ENCODE measurements at regions not wholly inside any gene's neighbourhood (a gene's known extent, or its start where the extent isn't known, plus 50 kb on each side); places are given as distances from the start of the nearest gene placed in this dataset.
"Not testable (repeated sequence)": the region's sequence is repeated elsewhere in the genome, so short reads cannot be mapped to it uniquely, and the experiment has no call there.

DNA sequence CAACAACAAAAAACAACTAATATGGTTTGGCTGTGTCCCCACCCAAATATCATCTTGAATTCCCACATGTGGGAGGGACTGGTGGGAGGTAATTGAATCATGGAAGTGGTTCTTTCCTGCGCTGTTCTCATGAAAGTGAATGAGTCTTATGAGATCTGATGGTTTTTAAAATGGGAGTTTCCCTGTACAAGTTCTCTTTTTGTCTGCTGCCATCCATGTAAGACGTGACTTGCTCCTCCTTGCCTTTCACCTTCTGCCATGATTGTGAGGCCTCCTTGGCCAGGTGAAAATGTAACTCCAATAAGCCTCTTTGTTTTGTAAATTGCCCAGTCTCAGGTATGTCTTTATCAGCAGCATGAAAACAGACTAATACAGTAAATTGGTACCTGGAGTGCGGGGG lies 183.5 kb upstream of the BANK1 start:
- TF ChIP-seq ZNF232, JUN, TEAD4 (CRISPR knock-in tag; IDR thresholded peaks at IDR 0.05): not testable (repeated sequence)
- TF ChIP-seq, protein P1, sequence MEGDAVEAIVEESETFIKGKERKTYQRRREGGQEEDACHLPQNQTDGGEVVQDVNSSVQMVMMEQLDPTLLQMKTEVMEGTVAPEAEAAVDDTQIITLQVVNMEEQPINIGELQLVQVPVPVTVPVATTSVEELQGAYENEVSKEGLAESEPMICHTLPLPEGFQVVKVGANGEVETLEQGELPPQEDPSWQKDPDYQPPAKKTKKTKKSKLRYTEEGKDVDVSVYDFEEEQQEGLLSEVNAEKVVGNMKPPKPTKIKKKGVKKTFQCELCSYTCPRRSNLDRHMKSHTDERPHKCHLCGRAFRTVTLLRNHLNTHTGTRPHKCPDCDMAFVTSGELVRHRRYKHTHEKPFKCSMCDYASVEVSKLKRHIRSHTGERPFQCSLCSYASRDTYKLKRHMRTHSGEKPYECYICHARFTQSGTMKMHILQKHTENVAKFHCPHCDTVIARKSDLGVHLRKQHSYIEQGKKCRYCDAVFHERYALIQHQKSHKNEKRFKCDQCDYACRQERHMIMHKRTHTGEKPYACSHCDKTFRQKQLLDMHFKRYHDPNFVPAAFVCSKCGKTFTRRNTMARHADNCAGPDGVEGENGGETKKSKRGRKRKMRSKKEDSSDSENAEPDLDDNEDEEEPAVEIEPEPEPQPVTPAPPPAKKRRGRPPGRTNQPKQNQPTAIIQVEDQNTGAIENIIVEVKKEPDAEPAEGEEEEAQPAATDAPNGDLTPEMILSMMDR (IDR thresholded peaks at IDR 0.05): not testable (repeated sequence)
- TF ChIP-seq, protein P2, sequence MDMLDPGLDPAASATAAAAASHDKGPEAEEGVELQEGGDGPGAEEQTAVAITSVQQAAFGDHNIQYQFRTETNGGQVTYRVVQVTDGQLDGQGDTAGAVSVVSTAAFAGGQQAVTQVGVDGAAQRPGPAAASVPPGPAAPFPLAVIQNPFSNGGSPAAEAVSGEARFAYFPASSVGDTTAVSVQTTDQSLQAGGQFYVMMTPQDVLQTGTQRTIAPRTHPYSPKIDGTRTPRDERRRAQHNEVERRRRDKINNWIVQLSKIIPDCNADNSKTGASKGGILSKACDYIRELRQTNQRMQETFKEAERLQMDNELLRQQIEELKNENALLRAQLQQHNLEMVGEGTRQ (CRISPR knock-in tag; IDR thresholded peaks at IDR 0.05): not testable (repeated sequence)
